PC-9 (cell line): ENCODE measurements at regions not wholly inside any gene's neighbourhood (a gene's known extent, or its start where the extent isn't known, plus 50 kb on each side); places are given as distances from the start of the nearest gene placed in this dataset.
"Not testable (repeated sequence)": the region's sequence is repeated elsewhere in the genome, so short reads cannot be mapped to it uniquely, and the experiment has no call there.

Source experiments
- BruUV-seq: library from RNA; stranded (reverse); fragments of 400-500 nt; replicated peaks from 2 replicates; lab custom pipeline; 2021; lab: Mats Ljungman, UMichigan
- CTCF ChIA-PET: fragments of 300-600 bp; sonication (Branson Sonifier 250); formaldehyde crosslinking; loops from one replicate; lab custom pipeline; 2022; ENCODE audit warnings: antibody characterized with exemption; lab: Charles Lee
- POLR2A ChIA-PET: fragments of 300-600 bp; sonication (Branson Sonifier 250); formaldehyde crosslinking; loops from one replicate; lab custom pipeline; 2022; ENCODE audit warnings: antibody characterized with exemption; ENCODE audit not compliant: unreplicated experiment; lab: Charles Lee
- DNase-seq, 2 experiments: peaks; one replicate each; pipeline versions ENCODE4 v3.0.0 to v3.0.0-alpha.2; 2015 to 2022; ENCODE audit warnings: mixed read lengths in 1 of 2
- H2AFZ ChIP-seq: fragments of 200-600 bp; sonication (generic); 2 replicates; pipeline ENCODE4 v1.8.1; 2017; ENCODE audit warnings: antibody characterized with exemption
- H3F3A ChIP-seq: fragments of 200-600 bp; sonication (generic); 2 replicates; pipeline ENCODE4 v1.8.1; 2017; ENCODE audit warnings: antibody characterized with exemption, mild to moderate bottlenecking, low read depth; ENCODE audit not compliant: insufficient read depth
- H3K27ac ChIP-seq: fragments of 200-600 bp; sonication (generic); 2 replicates; pipeline ENCODE4 v1.6.1; 2016; ENCODE audit warnings: mixed run types
- H3K27me3 ChIP-seq: fragments of 200-600 bp; sonication (generic); 2 replicates; pipeline ENCODE4 v1.6.1; 2016; ENCODE audit warnings: low read depth, mixed run types; ENCODE audit not compliant: insufficient read depth
- H3K36me3 ChIP-seq: fragments of 200-600 bp; sonication (generic); 2 replicates; pipeline ENCODE4 v1.6.1; 2016; ENCODE audit warnings: low read depth, mixed run types
- H3K4me1 ChIP-seq: fragments of 200-600 bp; sonication (generic); replicated peaks from 2 replicates; pipeline ENCODE4 v1.6.1; 2016; ENCODE audit warnings: mixed run types; ENCODE audit not compliant: insufficient read depth
- H3K4me2 ChIP-seq: fragments of 200-600 bp; sonication (generic); 2 replicates; pipeline ENCODE4 v1.6.1; 2017; ENCODE audit warnings: mixed run types
- H3K4me3 ChIP-seq: fragments of 200-600 bp; sonication (generic); 2 replicates; pipeline ENCODE4 v1.6.1; 2016; ENCODE audit warnings: mixed run types
- H3K79me2 ChIP-seq: fragments of 200-600 bp; sonication (generic); 2 replicates; pipeline ENCODE4 v1.6.1; 2017; ENCODE audit warnings: low read depth, mixed run types
- H3K9me2 ChIP-seq: fragments of 200-600 bp; sonication (generic); 2 replicates; pipeline ENCODE4 v1.8.1; 2017; ENCODE audit warnings: mild to moderate bottlenecking; ENCODE audit not compliant: insufficient read depth
- H3K9me3 ChIP-seq: fragments of 200-600 bp; sonication (generic); 2 replicates; pipeline ENCODE4 v1.8.1; 2016; ENCODE audit warnings: low read depth; ENCODE audit not compliant: insufficient read depth
- H4K20me1 ChIP-seq: fragments of 200-600 bp; sonication (generic); 2 replicates; pipeline ENCODE4 v1.8.1; 2017; ENCODE audit not compliant: insufficient read depth
- EZH2 ChIP-seq: fragments of 200-600 bp; sonication (generic); IDR thresholded peaks from 2 replicates; pipeline ENCODE4 v1.8.0; 2017; ENCODE audit warnings: antibody characterized with exemption, low read depth
- intact Hi-C: fragments of 100-400 bp; cut with micrococcal nuclease; formaldehyde crosslinking; loops from one replicate; pipeline ENCODE4 v1.10.0; 2022; ENCODE audit not compliant: unreplicated experiment
- TF ChIP-seq, protein P1 (sequence below): fragments of 200-600 bp; sonication (generic); conservative IDR thresholded peaks from 2 replicates; pipeline ENCODE4 v1.6.1; 2017; ENCODE audit warnings: mixed run types, antibody characterized with exemption, mild to moderate bottlenecking, moderate library complexity

DNA sequence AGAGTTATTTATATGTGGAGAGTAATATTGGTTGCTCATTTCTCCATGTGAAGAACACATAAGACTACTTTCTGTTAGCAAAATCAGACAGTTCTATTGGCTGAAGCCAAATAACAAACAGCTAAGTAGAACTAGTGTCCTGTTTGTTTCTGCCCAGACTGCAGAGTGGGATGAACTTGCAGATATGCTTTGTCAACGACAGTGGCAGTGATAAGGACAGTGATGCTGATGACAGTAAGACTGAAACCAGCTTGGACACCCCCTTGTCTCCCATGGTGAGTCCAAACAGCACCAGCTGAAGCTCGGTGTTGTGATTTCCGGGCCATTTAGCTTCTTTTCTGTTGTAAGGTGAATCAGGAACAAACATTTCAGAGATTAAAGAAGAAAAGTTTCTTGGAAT, 102.6 kb upstream of the IL12A start:
- Histone ChIP-seq H3K9me2 (no peaks in the 10 kb centered on the region), H3K36me3 (0 out of 2 replicates have a peak, but pooled peaks cover 4% of the 10 kb centered on the region), H3K27ac (no peak overlapping the region), H4K20me1 (no peaks in the 10 kb centered on the region), H2AFZ (no peak overlapping the region), H3F3A (no peaks in the 10 kb centered on the region; the same call in 1 of the 2 replicates), H3K79me2 (no peaks in the 10 kb centered on the region), H3K4me3 (no peak overlapping the region), H3K9me3 (no peaks in the 10 kb centered on the region), H3K4me1 (no peaks in the 10 kb centered on the region), H3K4me2 (no peak overlapping the region), H3K27me3 (no peaks in the 10 kb centered on the region)
- TF ChIP-seq, protein P1, sequence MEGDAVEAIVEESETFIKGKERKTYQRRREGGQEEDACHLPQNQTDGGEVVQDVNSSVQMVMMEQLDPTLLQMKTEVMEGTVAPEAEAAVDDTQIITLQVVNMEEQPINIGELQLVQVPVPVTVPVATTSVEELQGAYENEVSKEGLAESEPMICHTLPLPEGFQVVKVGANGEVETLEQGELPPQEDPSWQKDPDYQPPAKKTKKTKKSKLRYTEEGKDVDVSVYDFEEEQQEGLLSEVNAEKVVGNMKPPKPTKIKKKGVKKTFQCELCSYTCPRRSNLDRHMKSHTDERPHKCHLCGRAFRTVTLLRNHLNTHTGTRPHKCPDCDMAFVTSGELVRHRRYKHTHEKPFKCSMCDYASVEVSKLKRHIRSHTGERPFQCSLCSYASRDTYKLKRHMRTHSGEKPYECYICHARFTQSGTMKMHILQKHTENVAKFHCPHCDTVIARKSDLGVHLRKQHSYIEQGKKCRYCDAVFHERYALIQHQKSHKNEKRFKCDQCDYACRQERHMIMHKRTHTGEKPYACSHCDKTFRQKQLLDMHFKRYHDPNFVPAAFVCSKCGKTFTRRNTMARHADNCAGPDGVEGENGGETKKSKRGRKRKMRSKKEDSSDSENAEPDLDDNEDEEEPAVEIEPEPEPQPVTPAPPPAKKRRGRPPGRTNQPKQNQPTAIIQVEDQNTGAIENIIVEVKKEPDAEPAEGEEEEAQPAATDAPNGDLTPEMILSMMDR: no peak
- TF ChIP-seq EZH2: no peak
- no peak for DNase-seq
- BruUV-seq: no TSS peak
- CTCF ChIA-PET: interaction anchor here (0.6 to 3.9 kb wide), 4 partner anchors 42 to 614 kb away, joined by 3 to 70 read pairs (median 3); no protein-coding TSS in a partner anchor
- intact Hi-C loops: loop anchor here (5.0 kb wide), 1 partner anchor 531 kb away; no protein-coding TSS in a partner anchor
- POLR2A ChIA-PET: interaction anchor here (0.6 to 0.7 kb wide), 2 partner anchors 67 to 1410 kb away, joined by 3 read pairs; no protein-coding TSS in a partner anchor

DNA sequence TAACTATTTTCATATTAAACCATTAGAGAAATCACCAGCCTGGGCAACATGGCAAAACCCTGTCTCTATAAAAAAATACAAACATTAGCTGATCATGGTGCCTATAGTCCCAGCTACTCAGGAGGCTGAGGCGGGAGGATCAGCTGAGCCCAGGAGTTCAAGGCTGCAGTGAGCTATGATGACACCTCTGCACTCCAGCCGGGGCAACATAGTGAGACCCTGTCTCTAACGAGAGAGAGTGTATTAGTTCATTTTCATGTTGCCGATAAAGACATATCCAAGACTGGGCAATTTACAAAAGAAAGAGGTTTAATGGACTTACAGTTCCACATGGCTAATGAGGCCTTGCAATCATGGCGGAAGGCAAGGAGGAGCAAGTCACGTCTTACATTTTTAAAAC, 102.1 kb upstream of the IL12A start:
- intact Hi-C loops: loop anchor here (5.0 kb wide), 1 partner anchor 531 kb away; no protein-coding TSS in a partner anchor
- H3K4me3 ChIP-seq, H3F3A ChIP-seq, H4K20me1 ChIP-seq, H3K79me2 ChIP-seq, BruUV-seq, H3K27ac ChIP-seq, H2AFZ ChIP-seq, H3K27me3 ChIP-seq, H3K4me1 ChIP-seq, H3K9me3 ChIP-seq, H3K4me2 ChIP-seq, H3K36me3 ChIP-seq, H3K9me2 ChIP-seq: not testable (repeated sequence)
- peak in 1 of 2 experiments; percentile 5 for DNase-seq
- ChIA-PET CTCF (interaction anchor here (0.6 to 3.9 kb wide), 4 partner anchors 9 to 614 kb away, joined by 3 to 70 read pairs (median 3); no protein-coding TSS in a partner anchor), POLR2A (interaction anchor here (0.6 kb wide), 1 partner anchor 68 kb away, joined by 3 read pairs; no protein-coding TSS in a partner anchor)

DNA sequence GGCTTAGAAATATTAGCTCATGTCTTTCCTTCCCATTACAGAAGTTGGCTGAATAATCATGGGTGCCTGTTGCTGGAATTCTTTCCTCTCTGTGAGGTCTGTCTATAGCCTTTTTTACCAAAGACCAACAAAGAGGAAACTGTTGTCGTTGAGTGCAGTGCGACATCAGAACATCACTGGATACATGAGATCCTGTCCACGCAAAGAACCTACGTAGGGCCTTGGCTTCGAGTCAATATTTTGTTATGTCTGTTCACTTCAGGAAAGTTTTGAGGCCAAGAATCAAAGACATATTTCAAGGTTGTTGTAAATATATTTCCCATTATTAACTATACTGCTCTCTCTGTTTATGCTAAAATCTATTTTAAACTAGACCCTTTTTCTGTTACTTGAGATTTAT, 101.5 kb upstream of the IL12A start:
- no peak overlapping the region for H3K27ac ChIP-seq
- H3K4me1 ChIP-seq: no peaks in the 10 kb centered on the region
- no peaks in the 10 kb centered on the region for H3K9me2 ChIP-seq
- H4K20me1 ChIP-seq: no peaks in the 10 kb centered on the region
- H3F3A ChIP-seq: no peaks in the 10 kb centered on the region; the same call in 1 of the 2 replicates
- H2AFZ ChIP-seq: no peak overlapping the region
- intact Hi-C loops: loop anchor here (5.0 kb wide), 1 partner anchor 530 kb away; no protein-coding TSS in a partner anchor
- BruUV-seq: no TSS peak
- ChIA-PET POLR2A (no interaction called here), CTCF (no interaction called here)
- H3K79me2 ChIP-seq: no peaks in the 10 kb centered on the region
- no peak for DNase-seq
- H3K4me3 ChIP-seq: no peak overlapping the region
- H3K9me3 ChIP-seq: no peaks in the 10 kb centered on the region
- H3K27me3 ChIP-seq: no peaks in the 10 kb centered on the region
- H3K4me2 ChIP-seq: no peak overlapping the region
- H3K36me3 ChIP-seq: 0 out of 2 replicates have a peak, but pooled peaks cover 4% of the 10 kb centered on the region
- TF ChIP-seq, protein P1: no peak
- no peak for TF ChIP-seq EZH2
